ENCODE measurements at regions not wholly inside any gene's neighbourhood (a gene's known extent, or its start where the extent isn't known, plus 50 kb on each side); places are given as distances from the start of the nearest gene placed in this dataset.

DNA sequence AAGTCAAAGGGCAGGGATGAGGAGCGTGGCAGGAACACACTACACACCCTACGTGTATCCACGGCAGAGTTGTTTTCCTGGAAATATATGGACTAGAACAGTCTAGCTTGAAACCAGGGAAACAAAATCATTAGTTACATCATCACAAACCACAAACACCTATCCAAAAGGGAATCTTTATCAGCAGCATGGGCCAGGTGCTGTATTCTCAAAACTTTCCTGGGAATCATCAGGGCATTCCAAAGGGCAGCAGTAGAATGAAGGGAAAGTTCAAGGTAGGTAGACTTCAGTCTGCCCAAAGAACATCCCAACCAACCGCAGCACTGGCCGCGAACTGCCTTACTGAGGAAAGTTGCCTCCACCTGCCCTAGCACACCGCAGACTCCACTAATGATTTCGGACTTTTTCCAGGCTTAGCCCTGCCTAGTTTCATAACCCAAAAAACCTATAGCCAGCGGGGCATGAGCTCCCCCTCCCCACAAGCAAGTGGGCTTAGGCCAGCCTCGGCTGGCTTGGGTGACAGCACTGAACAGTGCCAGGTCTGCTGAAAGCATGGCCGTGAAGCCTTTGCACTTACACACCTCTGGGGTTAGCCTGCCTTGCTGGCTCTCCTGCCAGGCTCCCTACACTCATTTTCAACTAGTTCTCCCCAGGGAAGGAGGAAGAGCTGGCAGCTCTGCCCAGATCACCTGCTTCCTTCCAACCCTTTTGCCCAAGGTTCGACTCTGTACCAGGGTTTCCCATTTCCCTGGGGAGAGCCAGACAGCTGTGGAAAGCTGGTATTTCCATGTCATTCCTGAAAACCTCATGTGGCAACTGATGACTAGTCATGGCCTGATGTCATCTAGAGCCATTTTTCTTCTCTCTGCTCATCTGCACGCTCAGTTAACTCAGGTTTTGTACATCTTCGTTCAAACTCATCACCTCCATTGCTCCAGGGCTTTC is 77.3 kb upstream of the UBAC2 start:
- DNase-seq = no peak

DNA sequence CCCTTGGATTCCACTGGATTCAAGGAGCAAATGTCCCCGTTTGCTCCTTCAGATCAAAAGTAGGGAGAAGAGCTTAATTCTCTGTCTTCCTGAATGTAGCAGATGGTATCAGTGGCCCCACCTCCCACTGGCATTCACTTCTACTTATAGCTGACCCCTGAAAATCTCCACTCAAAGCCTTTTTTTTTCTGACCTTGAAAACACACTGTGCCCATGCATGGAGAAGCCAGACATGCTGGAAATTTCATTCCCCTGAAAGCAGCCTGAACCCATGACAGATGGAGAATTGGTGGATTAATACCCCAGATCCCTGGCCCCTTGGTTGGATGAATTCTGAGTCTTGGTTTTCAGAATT is 76.6 kb upstream of the UBAC2 start:
- DNase-seq = no peak

DNA sequence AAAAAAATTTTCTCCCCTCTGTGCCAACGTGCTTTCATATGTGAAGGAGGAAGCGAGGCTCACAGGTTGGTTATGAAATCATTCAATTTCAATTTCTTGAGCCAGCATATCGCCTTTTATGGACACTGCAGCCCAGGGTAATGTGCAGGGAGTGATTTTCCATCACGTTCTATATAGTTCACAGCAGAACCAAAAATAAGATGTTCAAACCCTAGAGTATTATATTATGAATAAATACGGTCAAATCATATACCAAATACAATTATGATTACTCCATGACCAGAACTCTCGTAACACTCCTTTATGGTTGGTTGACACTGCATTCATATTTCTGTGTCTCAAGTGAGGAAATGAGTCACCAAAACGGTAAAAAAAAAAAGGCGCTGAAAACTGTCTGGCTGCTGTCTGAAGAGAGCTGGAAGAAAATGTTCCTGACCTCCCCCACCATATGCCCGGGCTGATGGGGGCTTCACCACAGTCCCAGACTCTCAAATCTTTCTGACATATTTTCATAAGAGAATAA is 75.8 kb upstream of the UBAC2 start:
- peak in 2 of 58 donors; percentile 10 to 27 for DNase-seq

DNA sequence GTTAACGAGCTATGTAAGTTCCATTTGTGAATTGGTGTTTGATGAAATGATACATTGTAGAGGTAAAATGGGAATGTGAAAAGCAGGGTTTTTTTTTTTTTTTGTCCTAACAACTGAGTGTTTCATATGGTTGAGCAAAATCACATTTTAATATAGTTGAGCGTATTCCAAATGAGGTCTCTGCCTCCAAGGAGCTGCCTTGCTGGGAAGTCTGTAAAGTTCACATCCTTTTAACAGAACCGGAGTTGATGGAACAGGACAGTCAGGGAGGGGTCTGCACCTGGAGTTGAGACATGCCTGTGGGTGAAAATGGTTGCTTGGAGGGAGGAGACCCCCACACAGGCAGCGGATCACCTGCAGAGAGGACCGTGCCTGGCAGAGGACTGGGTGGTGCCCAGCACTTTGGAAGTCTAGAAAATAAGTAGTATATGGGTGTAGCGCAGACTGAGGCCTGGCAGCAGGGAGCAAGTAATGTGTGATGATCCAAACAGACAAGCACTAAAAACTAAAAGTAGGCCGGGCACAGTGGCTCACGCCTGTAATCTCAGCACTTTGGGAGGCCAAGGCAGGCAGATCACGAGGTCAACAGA is 75.2 kb upstream of the UBAC2 start:
- DNase-seq = no peak

DNA sequence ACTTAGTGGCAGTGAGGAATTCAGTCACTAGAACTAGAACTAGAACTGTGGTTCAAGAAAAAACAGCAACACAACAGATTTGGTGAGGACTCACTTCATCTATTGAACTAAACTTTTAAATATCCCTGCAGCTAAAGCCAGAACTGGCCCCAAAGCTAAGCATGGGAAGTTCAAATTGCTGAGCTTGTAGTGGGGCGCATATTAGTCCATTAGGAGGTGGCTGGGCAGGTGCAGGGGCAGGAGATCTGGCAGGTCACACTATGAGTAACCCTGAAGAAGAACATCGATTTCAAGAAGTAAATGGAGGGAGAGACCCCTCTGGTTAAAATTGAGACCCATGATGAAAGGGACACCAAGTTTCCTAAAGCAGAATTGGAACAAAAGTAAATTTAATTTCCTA is 73.8 kb upstream of the UBAC2 start:
- DNase-seq = no peak

DNA sequence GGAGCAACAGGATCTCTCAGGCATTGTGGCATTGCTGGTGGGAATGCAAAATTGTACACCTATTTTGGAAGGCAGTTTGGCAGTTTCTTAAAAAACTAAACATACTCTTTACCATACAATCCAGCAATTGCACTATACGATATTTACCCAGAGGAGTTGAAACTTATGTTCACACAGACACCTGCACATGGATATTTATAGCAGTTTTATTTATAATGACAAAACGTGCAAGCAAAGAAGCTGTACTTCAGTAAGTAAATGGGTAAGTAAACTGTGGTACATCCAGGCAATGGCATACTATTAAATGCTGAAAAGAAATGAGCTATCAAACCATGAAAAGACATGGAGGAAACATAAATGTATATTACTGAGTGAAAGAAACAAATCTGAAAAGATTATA is 71.6 kb upstream of the UBAC2 start:
- no peak for DNase-seq

DNA sequence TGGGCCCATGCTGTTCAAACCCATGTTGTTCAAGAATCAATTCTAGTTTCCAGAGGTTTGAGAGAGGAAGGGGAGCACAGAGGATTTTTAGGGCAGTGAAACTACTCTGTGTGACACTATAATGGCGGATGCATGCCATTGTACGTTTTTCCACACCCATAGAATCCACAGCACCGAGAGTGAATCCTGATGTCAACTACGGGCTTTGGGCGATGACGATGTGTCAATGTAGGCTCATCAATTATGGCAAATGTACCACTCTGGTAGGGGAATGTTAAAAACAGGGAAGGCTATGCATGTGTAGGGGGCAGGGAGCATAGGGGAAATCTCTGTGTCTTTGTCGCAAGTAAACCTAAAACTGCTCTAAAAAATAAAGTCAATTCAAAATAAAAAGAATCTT is 70.7 kb upstream of the UBAC2 start:
- no peak for DNase-seq

DNA sequence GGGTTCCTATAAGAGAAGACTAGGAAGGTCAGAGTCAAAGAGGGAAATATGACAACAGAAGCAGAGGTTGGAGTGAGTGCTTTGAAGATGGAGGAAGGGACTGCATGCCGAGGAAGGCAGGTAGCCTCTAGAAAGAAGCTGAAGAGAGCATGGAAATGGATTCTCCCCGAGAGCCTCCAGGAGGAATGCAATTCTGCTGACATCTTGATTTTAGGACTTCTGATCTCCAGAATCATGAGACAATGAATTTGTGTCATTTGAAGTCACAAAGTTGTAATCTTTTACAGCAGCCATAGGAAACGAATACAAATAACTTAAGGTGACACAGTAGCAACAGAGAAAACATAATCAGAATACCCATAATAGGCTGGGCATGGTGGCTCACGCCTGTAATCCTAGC is 69.2 kb upstream of the UBAC2 start:
- DNase-seq = no peak

DNA sequence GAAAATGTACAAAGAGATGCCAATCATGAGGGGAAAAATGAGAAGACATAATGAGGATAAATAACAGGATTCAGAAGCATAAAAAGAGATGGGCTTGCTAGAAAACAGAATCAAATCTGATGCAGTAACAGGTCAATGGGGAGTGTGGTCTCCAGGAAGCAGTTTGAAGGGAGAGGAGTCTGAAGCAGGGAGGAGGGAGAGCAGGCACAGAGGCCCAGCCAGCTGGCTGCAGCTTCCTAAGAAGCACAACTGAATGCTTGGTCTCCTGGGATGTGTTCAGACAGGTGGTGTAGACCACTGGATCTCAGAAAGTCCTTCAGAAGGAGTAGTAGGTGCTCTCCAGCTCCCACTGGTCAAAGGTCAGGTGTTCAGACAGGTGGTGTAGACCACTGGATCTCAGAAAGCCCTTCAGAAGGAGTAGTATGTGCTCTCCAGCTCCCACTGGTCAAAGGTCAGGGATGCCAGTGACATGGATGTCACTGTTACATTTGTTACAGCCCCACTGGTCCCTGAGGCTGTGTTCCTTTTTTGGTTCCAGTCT is 68.3 kb upstream of the UBAC2 start:
- no peak for DNase-seq

DNA sequence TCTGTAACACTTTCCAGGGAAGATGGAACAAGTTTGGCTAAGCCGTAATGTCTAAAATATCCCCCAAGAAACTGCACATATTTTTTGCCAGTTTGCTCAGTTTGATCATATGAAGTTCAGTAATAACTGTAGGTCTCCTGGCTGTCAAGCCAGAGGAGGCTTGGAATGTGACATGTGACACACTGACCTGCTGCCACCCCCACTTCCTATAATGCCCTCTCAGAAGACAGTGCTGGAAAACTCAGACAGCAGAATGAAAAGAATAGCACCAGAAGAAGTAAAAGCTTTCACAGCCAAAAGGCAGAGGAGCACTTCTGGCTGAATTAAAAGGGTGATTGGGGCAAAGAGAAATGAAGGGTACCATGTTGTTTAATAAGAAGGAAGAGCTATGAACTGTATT is 67.4 kb upstream of the UBAC2 start:
- no peak for DNase-seq

DNA sequence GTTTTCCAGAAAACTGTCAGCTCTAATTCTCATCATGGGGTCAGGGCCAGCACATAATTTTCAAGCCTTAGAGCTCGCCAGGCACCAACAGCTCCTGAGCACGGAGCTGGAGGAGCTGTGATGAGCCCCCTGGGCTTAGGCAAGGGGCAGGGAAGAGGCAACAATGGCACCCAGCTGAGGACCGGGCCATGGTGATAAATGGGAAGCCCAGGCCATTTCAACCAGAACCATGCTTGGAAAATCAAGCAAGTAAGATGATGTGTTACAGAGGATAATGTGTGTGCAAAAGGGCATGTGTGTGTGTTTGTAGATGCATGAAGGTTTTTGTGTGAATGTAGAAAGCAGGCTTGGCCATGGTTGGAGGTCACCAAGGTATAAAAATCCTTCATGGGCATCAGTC is 66.8 kb upstream of the UBAC2 start:
- no peak for DNase-seq

DNA sequence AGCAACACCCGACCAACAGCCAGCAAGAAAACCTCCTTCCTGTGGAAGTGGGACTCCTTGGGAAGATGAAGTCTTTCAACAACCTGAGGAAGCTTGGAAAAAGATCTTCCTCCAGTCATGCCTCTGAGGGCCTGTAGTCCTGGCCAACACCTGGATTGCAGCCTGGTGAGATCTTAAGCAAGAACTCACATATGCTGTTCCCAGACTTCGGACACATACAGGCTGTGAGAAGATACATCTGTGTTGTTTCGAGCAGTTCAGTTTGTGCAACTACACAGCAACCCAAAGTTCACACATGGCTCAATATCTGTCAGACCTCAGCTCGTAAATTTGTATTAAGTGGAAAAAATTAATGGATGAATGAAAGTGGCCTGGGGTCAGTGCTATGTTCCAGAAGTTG is 65.1 kb upstream of the UBAC2 start:
- DNase-seq = no peak

DNA sequence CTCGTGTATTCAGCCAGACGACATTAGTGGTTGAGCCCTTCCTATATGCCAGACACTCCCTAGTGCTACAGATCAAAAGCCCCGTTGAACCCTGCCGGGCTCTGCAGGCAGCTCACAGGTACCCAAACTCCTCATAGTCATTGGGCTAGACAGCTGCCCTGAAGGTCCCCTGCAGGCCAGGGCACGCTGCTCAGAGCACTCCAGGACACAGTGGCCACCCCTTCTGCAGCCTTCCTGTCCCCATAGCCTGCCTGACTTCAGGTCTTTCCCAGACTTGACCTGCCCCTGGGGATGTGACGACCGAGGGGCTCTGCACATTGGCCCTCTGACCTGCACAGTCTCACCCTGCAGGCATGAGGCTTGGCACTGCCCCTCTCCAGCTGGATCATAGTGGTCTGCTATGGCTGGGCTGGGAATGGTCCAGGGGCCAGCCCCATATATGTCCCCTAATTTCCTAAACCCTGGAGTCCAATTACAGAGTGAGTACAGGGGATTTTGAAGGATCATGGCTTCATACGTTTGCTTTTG is 64.2 kb upstream of the UBAC2 start:
- no peak for DNase-seq

DNA sequence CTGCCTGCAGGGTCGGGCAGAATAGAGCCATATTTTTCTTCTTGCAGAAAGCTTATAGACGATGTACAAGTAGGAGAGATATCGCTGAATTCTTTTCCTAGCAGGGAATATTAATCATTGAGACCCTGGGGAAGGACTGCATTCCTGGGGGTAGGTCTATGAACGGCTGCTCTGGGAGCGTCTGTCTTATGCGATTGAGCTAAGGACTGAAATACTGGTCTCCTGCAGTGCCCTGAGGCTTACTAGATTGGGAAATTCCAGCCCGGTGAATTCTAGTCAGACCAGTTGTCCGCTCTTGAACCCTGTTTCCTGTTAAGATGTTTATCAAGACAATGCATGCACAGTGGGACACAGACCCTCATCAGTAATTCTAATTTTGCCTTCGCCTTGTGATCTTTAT is 59.8 kb upstream of the UBAC2 start:
- no peak for DNase-seq

DNA sequence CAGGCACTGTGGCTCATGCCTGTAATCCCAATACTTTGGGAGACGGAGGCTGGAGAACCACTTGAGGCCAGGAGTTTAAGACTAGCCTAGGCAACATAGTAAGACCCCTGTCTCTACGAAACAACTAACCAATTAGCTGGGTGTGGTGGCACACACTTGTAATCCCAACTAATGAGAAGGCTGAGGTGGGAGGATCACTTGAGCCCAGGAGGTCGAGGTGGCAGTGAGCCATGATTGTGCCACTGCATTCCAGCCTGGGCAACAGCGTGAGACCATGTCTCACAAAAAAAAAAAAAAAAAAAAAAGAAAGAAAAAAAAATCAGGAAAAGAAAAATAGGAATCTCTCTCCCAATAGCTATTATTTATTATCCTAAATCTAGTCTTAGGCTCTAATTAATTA is 56.8 kb upstream of the UBAC2 start:
- DNase-seq = no peak

DNA sequence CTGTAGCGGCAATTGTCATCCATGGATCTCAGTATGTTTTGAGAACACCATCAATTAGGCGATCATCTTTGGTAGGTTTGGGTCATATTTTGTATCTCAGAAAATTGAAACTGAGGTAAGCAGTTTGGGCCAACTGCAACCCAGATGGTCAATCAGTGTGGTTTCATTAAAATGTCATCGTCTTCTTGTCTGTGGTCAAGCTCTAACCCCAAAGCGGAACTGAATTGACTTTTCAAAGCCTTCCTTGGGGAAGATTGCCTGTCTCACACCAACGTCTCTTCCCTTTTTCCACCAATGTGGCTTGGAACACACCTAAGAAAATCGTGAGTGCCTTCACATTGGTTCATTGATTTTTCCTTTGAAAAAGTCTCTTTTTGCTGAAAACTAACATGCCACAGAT is 56.3 kb upstream of the UBAC2 start:
- DNase-seq = no peak

DNA sequence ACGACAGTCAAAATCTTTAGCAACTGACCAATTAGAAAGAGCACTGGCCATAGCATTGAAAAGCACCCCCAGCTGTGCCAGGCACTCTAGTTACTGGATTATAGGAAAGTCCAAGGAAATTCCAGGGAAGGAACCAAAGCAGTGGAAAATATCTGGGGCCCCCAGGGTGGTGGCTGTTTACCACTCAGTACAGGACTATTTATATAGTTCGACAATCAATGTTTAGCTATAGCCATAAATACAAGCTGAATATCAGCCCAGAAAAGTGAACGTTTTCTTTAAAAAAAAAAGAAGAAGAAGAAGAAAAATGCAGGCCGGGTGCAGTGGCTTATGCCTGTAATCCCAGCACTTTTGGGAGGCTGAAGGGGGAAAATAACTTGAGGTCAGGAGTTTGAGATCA is 55.2 kb upstream of the UBAC2 start:
- DNase-seq = no peak

DNA sequence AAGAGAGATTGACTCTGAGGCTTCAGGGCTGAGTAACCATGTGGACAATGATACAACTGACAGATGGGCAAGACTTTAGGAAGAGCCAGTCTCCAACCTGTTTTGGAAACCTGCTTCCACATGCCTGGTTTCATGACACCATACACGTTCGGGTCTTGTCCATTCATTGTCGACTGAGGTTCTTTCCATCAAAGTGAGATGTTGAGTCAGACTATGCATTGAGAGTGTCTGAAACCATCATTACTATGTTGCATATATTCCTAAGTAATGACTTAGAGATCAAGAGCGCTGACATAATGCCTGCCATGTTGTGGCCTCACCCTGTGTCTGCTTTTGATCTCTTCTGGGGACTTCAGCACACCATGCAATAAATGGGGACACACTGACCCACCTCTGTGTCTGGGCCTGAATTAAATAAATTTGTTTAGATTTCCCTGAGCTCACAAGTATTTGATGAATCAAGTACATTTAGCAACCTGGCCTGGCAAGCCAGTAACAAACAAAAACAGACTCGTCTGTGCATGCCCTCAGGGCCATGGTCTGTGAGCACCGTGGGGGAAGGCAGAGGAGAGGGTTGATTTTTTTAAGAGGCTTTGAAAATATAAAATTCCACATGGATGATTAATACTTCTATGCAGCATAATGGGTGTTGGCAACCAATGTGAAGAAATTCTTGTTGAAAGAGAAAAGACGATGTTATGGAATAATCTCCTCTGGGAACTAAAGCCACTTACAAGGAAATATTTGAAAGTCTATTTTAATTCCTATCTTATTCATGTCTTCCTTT is 49.9 kb upstream of the UBAC2 start:
- no peak for DNase-seq

Measured in anterior cingulate cortex (tissue), 58 donors.